Ectodermal cell (in vitro differentiated cells): ENCODE measurements at regions not wholly inside any gene's neighbourhood (a gene's known extent, or its start where the extent isn't known, plus 50 kb on each side); places are given as distances from the start of the nearest gene placed in this dataset.

Experiments
- H3K27ac ChIP-seq: 2 replicates; pipeline ENCODE4 v1.7.0; 2013; ENCODE audit warnings: mild to moderate bottlenecking, low read depth, low read length; ENCODE audit not compliant: insufficient read depth, poor library complexity, severe bottlenecking
- H3K27me3 ChIP-seq: 2 replicates; pipeline ENCODE4 v1.7.0; 2013; ENCODE audit warnings: mild to moderate bottlenecking, low read length; ENCODE audit not compliant: insufficient read depth, control insufficient read depth, poor library complexity, severe bottlenecking
- H3K36me3 ChIP-seq: one replicate; pipeline ENCODE4 v1.7.0; 2013; ENCODE audit warnings: low read length; ENCODE audit not compliant: control insufficient read depth, insufficient read depth
- H3K4me1 ChIP-seq: one replicate; pipeline ENCODE4 v1.7.0; 2013; ENCODE audit warnings: low read length; ENCODE audit not compliant: control insufficient read depth, insufficient read depth
- H3K4me3 ChIP-seq: 2 replicates; pipeline ENCODE4 v1.7.0; 2013; ENCODE audit warnings: low read depth, low read length, control low read depth; ENCODE audit not compliant: insufficient read depth
- H3K9me3 ChIP-seq: 2 replicates; pipeline ENCODE4 v1.7.0; 2013; ENCODE audit warnings: mild to moderate bottlenecking, low read length, moderate library complexity; ENCODE audit not compliant: control insufficient read depth
- WGBS, 2 experiments: methylation state at CpG; one replicate each; pipeline ENCODE4 v1.1.7; 2013; ENCODE audit warnings: missing lambda C conversion rate in 2 of 2; 5-methylcytosine and 5-hydroxymethylcytosine counted together

DNA sequence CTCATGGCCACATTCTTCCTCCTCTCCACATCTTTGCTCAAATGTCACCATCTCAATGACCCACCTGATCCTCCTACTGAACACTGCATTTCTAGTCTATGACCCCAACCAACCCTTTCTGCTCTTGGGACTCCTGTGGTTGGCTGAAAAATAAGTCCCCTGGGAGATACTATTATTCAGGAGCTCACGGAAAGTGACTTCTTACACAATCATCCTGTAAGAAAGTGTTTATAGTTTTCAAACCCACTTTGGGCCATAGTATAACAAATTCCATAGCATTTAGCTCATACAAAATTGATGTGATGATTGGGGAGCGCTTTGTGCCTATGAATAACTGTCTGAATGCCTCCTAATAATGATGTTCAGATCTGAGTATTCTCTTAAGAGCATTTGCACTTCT, 161.4 kb upstream of the HS3ST1 start:
- no peaks in the 10 kb centered on the region for H3K9me3 ChIP-seq
- no peaks in the 10 kb centered on the region for H3K27me3 ChIP-seq
- no peaks in the 10 kb centered on the region for H3K4me1 ChIP-seq
- H3K4me3 ChIP-seq = no peak overlapping the region
- no peak overlapping the region for H3K27ac ChIP-seq
- WGBS, 2 experiments = 60 to 100% methylated on average over 1 to 2 of the region's 2 CpGs
- H3K36me3 ChIP-seq = no peaks in the 10 kb centered on the region

DNA sequence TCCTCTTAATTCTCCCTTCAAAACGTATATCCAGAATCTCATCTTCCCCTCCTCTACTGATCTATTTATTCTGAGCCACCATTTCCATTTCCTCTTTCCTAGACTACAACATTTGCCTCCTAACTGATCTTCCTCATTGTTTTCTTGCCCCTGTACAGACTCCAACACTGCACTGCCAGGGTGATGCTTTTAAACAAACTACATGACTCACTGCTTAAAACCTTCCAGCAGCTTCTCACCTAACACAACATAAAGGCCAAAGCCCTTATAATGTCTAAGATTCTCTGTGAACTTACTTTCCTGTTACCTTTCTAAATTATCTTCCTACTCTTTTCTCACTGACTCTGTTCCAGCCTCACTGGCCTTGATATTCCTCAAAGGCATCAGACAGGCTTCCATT, 161.0 kb upstream of the HS3ST1 start:
- H3K4me3 ChIP-seq = no peak overlapping the region
- H3K4me1 ChIP-seq = no peaks in the 10 kb centered on the region
- no peak overlapping the region for H3K27ac ChIP-seq
- WGBS, 2 experiments = 93 to 94% methylated on average over 1 of the region's 1 CpG
- H3K9me3 ChIP-seq = no peaks in the 10 kb centered on the region
- no peaks in the 10 kb centered on the region for H3K27me3 ChIP-seq
- H3K36me3 ChIP-seq = no peaks in the 10 kb centered on the region

DNA sequence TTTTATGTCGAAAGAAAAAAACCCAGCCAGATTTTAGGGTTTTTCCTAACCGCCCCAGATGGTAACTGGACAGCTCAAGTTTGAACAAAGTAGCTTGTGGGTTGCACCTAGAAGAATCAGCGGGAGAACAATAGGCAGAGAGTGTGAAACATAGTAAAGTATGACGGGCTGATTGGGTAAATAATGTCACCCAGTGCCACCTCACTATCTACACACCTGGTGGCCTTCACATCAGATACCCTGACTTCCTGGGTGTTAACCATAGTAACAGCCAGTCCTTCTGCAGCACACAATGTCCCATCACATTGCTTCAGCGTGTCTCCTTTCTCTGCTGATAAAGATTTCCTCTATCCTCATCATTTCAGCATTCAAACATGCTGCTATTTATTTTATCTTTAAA, 159.1 kb upstream of the HS3ST1 start:
- Histone ChIP-seq H3K4me1 (no peaks in the 10 kb centered on the region), H3K4me3 (no peak overlapping the region), H3K27ac (no peak overlapping the region), H3K36me3 (no peaks in the 10 kb centered on the region), H3K9me3 (no peaks in the 10 kb centered on the region), H3K27me3 (no peaks in the 10 kb centered on the region)
- WGBS, 2 experiments = 91 to 96% methylated on average over 5 of the region's 5 CpGs

DNA sequence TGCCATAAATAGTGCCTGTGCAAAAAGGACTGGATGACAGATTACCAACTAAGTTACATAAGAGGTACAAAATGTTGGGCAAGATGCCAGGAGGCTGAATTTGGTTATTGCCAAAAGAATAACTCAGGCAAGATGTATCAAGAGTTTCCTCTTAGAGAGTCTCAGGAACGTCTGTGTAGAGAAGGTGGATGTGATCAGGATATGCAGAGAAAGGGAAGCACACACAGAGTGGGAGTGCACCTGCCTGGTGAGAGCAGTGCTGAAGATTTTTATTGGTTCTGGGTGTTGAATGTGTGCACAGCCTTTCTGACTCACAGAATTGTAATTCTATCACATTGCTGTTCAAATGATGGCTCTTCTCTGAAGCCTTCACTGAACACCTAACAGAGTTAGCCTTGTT, 156.8 kb upstream of the HS3ST1 start:
- Histone ChIP-seq H3K4me1 (no peaks in the 10 kb centered on the region), H3K4me3 (no peak overlapping the region), H3K9me3 (no peaks in the 10 kb centered on the region), H3K27me3 (no peaks in the 10 kb centered on the region), H3K36me3 (no peaks in the 10 kb centered on the region), H3K27ac (no peak overlapping the region)
- 54 to 67% methylated on average over 1 of the region's 1 CpG for WGBS, 2 experiments

DNA sequence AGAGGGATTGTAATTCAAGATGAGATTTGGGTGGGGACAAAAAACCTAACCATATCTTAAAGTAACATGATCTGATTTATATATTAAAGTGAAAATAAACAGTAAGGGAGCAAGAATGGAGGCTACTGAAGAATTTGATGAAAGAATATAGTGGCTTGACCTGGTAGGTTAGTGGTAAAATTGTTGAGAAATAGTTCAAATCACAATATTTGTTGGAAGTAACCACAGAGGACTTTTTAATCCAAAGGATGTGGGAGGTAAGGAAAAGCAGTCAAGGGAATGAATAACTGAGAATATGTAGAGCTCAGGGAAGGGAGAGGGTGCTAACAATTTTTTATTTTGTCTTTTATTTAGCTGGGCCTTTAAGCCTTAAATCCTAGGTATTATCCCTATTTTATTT, 139.8 kb upstream of the HS3ST1 start:
- no peaks in the 10 kb centered on the region for H3K4me1 ChIP-seq
- no peaks in the 10 kb centered on the region for H3K27me3 ChIP-seq
- H3K36me3 ChIP-seq = no peaks in the 10 kb centered on the region
- no peak overlapping the region for H3K27ac ChIP-seq
- H3K4me3 ChIP-seq = no peak overlapping the region
- no peaks in the 10 kb centered on the region for H3K9me3 ChIP-seq

DNA sequence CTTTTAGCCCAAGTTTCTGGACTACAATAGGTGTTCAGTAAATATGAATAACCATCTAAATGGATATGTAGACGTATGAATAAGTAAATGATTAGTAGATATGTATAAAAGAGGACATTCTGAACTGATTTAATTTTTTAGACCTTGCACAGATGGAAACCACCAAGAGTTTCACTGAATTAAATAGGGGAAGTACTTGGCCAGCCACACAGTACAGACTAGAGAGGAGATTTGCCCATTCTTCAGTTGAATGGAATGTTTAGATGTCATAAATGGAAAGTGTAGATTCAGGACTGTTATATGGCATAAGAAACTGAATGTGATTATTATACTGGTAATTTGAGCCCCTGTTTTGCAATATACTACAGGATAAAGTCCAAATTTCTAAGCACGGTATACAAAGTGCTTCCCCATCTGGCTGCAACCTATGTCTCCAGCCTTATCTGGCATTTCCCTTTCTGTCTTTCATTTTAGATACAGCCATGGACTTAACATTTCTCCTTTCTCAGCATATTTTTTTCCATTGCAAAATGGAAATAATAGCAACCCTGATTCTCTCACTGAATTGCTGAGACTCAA, 137.8 kb upstream of the HS3ST1 start:
- H3K27me3 ChIP-seq = no peaks in the 10 kb centered on the region
- no peak overlapping the region for H3K4me3 ChIP-seq
- H3K27ac ChIP-seq = no peak overlapping the region
- H3K4me1 ChIP-seq = no peaks in the 10 kb centered on the region
- H3K36me3 ChIP-seq = no peaks in the 10 kb centered on the region
- WGBS, 2 experiments = 94 to 97% methylated on average over 2 of the region's 2 CpGs
- no peaks in the 10 kb centered on the region for H3K9me3 ChIP-seq

DNA sequence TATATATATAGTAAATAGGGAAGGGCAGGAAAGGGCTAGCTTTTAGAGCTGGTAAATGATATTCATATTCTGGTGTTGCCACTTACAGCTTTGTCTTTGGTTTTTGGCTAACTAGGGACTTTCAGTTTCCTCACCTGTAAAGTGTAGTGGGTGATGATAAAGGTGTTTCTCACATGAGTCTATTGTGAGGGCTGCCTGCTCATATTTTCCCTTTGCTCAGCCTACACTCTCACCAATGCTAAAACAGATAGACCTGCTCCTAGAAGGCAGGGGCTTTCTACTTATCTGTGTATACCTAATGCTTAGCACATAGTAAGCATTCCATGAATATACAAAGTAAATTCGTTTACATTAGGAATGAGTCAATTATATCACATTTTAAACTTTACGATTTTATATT, 137.2 kb upstream of the HS3ST1 start:
- no peaks in the 10 kb centered on the region for H3K9me3 ChIP-seq
- H3K4me3 ChIP-seq = no peak overlapping the region
- H3K27ac ChIP-seq = no peak overlapping the region
- no peaks in the 10 kb centered on the region for H3K36me3 ChIP-seq
- H3K4me1 ChIP-seq = no peaks in the 10 kb centered on the region
- WGBS, 2 experiments = no CpG with 5 or more reads among the region's 2 CpGs
- H3K27me3 ChIP-seq = no peaks in the 10 kb centered on the region

DNA sequence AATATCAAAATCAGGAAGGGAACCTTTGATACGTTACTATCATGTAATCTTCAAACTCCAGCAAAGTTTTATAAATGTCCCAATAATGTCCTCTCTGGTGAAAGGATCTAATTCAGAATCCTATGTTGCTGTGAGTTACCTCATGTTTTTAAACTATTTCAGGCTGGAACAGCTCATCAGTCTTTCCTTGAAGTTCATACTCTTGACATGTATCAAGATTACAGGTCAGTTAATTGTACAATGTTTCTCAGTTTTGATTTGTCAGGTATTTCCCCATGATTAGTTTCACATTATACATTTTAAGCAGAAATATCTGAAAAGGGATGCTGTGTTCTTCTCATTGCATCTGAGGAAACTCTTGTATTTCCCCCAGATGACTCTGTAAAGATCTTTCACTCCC, 136.5 kb upstream of the HS3ST1 start:
- Histone ChIP-seq H3K27me3 (no peaks in the 10 kb centered on the region), H3K9me3 (no peaks in the 10 kb centered on the region), H3K36me3 (no peaks in the 10 kb centered on the region), H3K27ac (no peak overlapping the region), H3K4me1 (no peaks in the 10 kb centered on the region), H3K4me3 (no peak overlapping the region)
- 86 to 90% methylated on average over 1 of the region's 1 CpG for WGBS, 2 experiments

DNA sequence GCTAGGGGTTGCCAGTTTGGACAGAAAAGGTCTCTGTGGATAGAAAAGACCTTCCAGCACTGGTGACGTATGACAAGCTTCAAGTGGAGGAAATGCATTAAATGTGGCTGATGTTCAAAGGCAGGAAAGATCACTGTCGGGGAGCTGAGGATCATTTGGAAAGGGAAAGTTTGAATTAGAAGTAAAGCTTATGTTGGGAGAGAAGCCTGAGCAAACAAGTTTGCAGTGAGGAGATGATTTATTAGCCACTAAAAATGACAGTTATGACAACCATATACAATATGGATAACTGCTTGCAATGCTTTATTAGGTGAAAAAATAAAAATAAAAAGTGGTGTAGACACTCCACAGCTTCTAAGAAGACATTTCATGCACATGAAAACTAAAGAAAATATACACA, 135.3 kb upstream of the HS3ST1 start:
- Histone ChIP-seq H3K27ac (no peak overlapping the region), H3K4me1 (no peaks in the 10 kb centered on the region), H3K36me3 (no peaks in the 10 kb centered on the region), H3K27me3 (no peaks in the 10 kb centered on the region), H3K9me3 (no peaks in the 10 kb centered on the region), H3K4me3 (no peak overlapping the region)
- 93 to 96% methylated on average over 2 of the region's 2 CpGs for WGBS, 2 experiments

DNA sequence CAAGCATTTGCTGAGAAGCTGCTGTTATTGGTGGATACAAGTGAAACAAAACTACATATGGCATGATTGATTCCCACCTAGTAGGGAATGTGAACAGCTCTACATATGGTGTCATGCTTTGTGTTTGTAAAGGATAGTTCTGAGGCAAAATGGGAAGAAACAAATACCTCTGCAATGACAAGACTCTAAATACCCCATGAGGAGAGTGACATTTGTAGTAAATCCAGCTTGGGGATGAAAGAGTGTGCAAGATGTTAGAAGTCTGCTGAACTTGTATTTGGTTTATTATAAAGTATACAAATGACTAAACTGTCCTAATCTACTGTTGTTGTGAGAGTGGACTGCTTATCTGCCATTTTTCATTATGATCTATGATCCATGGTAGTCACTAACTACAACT, 120.8 kb upstream of the HS3ST1 start:
- Histone ChIP-seq H3K27me3 (no peaks in the 10 kb centered on the region), H3K27ac (no peak overlapping the region), H3K36me3 (no peaks in the 10 kb centered on the region), H3K4me1 (no peaks in the 10 kb centered on the region), H3K4me3 (no peak overlapping the region), H3K9me3 (peaks cover 2% of the 10 kb centered on the region)

DNA sequence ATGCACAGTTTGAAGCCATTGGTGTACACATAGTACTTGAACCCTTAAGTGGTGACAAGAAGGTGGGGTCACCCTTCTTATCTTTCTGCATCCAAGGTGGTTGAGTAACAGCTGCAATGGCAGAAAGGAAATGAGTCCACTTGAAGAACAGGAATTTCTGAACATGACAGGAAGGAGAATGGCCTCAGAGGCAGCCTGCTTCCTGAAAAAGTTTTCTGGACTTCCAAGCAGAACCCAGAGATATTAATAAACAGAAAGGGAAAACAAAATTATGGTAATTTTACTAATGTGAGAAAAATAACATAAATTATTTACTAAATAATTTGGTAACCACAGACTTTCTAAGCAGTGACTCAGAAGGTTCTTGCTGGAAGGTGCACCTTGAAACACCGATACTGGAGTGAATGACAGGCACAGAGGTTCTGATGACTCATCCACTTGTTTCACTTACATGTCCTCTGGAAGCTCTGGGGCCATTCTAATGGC, 119.9 kb upstream of the HS3ST1 start:
- WGBS, 2 experiments = 94 to 100% methylated on average over 1 of the region's 1 CpG
- Histone ChIP-seq H3K9me3 (no peaks in the 10 kb centered on the region), H3K27me3 (no peaks in the 10 kb centered on the region), H3K36me3 (no peaks in the 10 kb centered on the region), H3K27ac (no peak overlapping the region), H3K4me1 (no peaks in the 10 kb centered on the region), H3K4me3 (no peak overlapping the region)
